ENCODE measurements at regions not wholly inside any gene's neighbourhood (a gene's known extent, or its start where the extent isn't known, plus 50 kb on each side); places are given as distances from the start of the nearest gene placed in this dataset.
"Not testable (repeated sequence)": the region's sequence is repeated elsewhere in the genome, so short reads cannot be mapped to it uniquely, and the experiment has no call there.

DNA sequence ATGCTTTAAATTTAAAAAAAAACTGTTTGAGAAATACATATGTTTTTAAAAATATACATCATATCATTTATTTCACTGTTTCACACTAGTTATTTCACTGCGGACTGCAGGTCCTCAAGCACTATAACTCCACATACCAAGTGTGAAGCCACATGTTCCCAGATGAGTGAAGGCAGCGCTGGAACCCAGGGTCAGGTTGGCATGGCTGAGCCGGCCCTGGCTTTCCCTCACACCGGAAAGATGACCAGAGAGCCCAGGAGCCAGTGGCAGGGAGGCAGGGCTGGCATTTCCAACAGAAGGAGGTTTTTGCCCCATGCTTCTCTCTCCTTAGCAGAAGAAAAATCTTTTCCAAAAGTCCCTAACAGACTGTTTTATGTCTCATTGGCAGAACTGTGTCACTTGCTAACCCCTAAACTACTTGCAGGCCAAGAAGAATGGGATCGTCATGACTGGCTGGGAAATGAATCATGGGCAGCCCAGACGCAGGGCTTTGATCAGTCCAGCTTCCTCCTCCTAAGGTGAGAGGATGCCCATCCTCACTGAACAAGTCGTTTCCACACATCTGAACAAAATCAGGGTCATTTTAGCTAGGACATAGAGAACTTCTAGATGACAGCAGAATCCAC is 287.6 kb upstream of the HNRNPA3 start:
- no peak overlapping the region for H3K27ac ChIP-seq (ENCODE audit: low read length)
- no peak overlapping the region for H3K4me3 ChIP-seq (ENCODE audit: low read depth in 2 of 2, low read length in 2 of 2)
- no peaks in the 10 kb centered on the region for H3K27me3 ChIP-seq (ENCODE audit: control insufficient read depth, insufficient read depth, low read length)
- intact Hi-C loops (cut with micrococcal nuclease; ENCODE audit: unreplicated experiment) (no loop called here), in situ Hi-C loops (cut with HindIII; ENCODE audit: low pct_unique_long_range_greater_than_20kb, low sequenced_read_pairs) (no loop called here)
- ChIA-PET CTCF (no interaction called here), POLR2A (no interaction called here)
- DNase-seq (ENCODE audit: low read depth, low spot score) (no peak), ATAC-seq (no peak)
- no peaks in the 10 kb centered on the region for H3K9me3 ChIP-seq (ENCODE audit: control insufficient read depth, insufficient read depth, low read depth, low read length)
- BruUV-seq (replicated peaks), result no TSS peak
- H3K4me1 ChIP-seq (ENCODE audit: control insufficient read depth, insufficient read depth, low read length), result no peaks in the 10 kb centered on the region
- no peaks in the 10 kb centered on the region for H3K36me3 ChIP-seq (ENCODE audit: control insufficient read depth, insufficient read depth, low read length)
- TF ChIP-seq REST (IDR thresholded peaks at IDR 0.05; ENCODE audit: insufficient read depth in 1 of 2, low read depth in 2 of 2, low read length in 1 of 2), result no peak
- TF ChIP-seq, protein P1, sequence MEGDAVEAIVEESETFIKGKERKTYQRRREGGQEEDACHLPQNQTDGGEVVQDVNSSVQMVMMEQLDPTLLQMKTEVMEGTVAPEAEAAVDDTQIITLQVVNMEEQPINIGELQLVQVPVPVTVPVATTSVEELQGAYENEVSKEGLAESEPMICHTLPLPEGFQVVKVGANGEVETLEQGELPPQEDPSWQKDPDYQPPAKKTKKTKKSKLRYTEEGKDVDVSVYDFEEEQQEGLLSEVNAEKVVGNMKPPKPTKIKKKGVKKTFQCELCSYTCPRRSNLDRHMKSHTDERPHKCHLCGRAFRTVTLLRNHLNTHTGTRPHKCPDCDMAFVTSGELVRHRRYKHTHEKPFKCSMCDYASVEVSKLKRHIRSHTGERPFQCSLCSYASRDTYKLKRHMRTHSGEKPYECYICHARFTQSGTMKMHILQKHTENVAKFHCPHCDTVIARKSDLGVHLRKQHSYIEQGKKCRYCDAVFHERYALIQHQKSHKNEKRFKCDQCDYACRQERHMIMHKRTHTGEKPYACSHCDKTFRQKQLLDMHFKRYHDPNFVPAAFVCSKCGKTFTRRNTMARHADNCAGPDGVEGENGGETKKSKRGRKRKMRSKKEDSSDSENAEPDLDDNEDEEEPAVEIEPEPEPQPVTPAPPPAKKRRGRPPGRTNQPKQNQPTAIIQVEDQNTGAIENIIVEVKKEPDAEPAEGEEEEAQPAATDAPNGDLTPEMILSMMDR (IDR thresholded peaks at IDR 0.05), result no peak
- TF ChIP-seq SIN3A (IDR thresholded peaks at IDR 0.05; ENCODE audit: borderline replicate concordance, insufficient read depth, low read depth, low read length), result no peak
- no peak for TF ChIP-seq TCF7L2 (IDR thresholded peaks at IDR 0.05; ENCODE audit: low read depth, low read length)
- no peak for TF ChIP-seq POLR2AphosphoS5 (IDR thresholded peaks at IDR 0.05; ENCODE audit: low read depth, low read length)

GRCh38 chr2:176926453-176926852 is 286.1 kb upstream of the HNRNPA3 start:
- H3K36me3 ChIP-seq (ENCODE audit: control insufficient read depth, insufficient read depth, low read length), result no peaks in the 10 kb centered on the region
- H3K4me3 ChIP-seq (ENCODE audit: low read depth in 2 of 2, low read length in 2 of 2), result no peak overlapping the region
- H3K4me1 ChIP-seq (ENCODE audit: control insufficient read depth, insufficient read depth, low read length), result no peaks in the 10 kb centered on the region
- in situ Hi-C loops (cut with HindIII; ENCODE audit: low pct_unique_long_range_greater_than_20kb, low sequenced_read_pairs), result no loop called here
- no peaks in the 10 kb centered on the region for H3K27me3 ChIP-seq (ENCODE audit: control insufficient read depth, insufficient read depth, low read length)
- BruUV-seq (replicated peaks), result no TSS peak
- intact Hi-C loops (cut with micrococcal nuclease; ENCODE audit: unreplicated experiment), result no loop called here
- DNase-seq (ENCODE audit: low read depth, low spot score) (no peak), ATAC-seq (no peak)
- ChIA-PET CTCF (no interaction called here), POLR2A (no interaction called here)
- no peak for TF ChIP-seq REST (IDR thresholded peaks at IDR 0.05; ENCODE audit: insufficient read depth in 1 of 2, low read depth in 2 of 2, low read length in 1 of 2)
- TF ChIP-seq, protein P1 (IDR thresholded peaks at IDR 0.05), result no peak
- no peak overlapping the region for H3K27ac ChIP-seq (ENCODE audit: low read length)
- no peaks in the 10 kb centered on the region for H3K9me3 ChIP-seq (ENCODE audit: control insufficient read depth, insufficient read depth, low read depth, low read length)

DNA sequence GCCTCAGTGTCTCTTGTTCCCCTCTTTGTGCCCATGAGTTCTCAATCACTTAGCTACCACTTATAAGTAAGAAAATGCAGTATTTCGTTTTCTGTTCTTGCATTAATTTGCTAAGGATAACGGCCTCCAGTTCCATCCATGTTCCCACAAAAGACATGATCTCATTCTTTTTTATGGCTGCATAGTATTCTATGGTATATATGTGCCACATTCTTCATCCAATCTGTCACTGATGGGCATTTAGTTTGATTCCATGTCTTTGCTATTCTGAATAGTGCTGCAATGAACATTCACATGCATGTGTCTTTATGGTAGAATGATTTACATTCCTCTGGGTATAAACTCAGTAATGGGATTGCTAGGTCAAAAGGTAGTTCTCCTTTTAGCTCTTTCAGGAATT is 283.2 kb upstream of the HNRNPA3 start:
- BruUV-seq (replicated peaks); in situ Hi-C loops (cut with HindIII; ENCODE audit: low pct_unique_long_range_greater_than_20kb, low sequenced_read_pairs); H3K9me3 ChIP-seq (ENCODE audit: control insufficient read depth, insufficient read depth, low read depth, low read length); H3K27me3 ChIP-seq (ENCODE audit: control insufficient read depth, insufficient read depth, low read length); H3K4me1 ChIP-seq (ENCODE audit: control insufficient read depth, insufficient read depth, low read length); intact Hi-C loops (cut with micrococcal nuclease; ENCODE audit: unreplicated experiment); H3K36me3 ChIP-seq (ENCODE audit: control insufficient read depth, insufficient read depth, low read length); H3K4me3 ChIP-seq (ENCODE audit: low read depth in 2 of 2, low read length in 2 of 2); H3K27ac ChIP-seq (ENCODE audit: low read length); ATAC-seq; CTCF ChIA-PET; DNase-seq (ENCODE audit: low read depth, low spot score); POLR2A ChIA-PET: not testable (repeated sequence)
